ENCODE measurements at regions not wholly inside any gene's neighbourhood (a gene's known extent, or its start where the extent isn't known, plus 50 kb on each side); places are given as distances from the start of the nearest gene placed in this dataset.

- H3K4me3 Mint-ChIP-seq: no peak overlapping the region
- no peaks in the 10 kb centered on the region for H3K27me3 Mint-ChIP-seq
- no peak overlapping the region for H3K27ac Mint-ChIP-seq
- H3K36me3 Mint-ChIP-seq (ENCODE audit: low read depth): no peaks in the 10 kb centered on the region
- H3K4me1 Mint-ChIP-seq (ENCODE audit: low read depth): no peaks in the 10 kb centered on the region
- peaks cover 5% of the 10 kb centered on the region for H3K9me3 Mint-ChIP-seq
Observed at GRCh38 chr9:82531795-82532194, 531.1 kb downstream of the RASEF start.

- Mint-ChIP-seq H3K27ac (no peak overlapping the region), H3K36me3 (ENCODE audit: low read depth) (no peaks in the 10 kb centered on the region), H3K4me3 (no peak overlapping the region), H3K4me1 (ENCODE audit: low read depth) (no peaks in the 10 kb centered on the region), H3K27me3 (no peaks in the 10 kb centered on the region), H3K9me3 (peaks cover 5% of the 10 kb centered on the region)
Observed at GRCh38 chr9:82532504-82533180, 530.3 kb downstream of the RASEF start.

GRCh38 chr9:82535432-82535998 is 527.4 kb downstream of the RASEF start:
- no peak overlapping the region for H3K27ac Mint-ChIP-seq
- H3K4me1 Mint-ChIP-seq (ENCODE audit: low read depth): no peaks in the 10 kb centered on the region
- H3K27me3 Mint-ChIP-seq: no peaks in the 10 kb centered on the region
- no peaks in the 10 kb centered on the region for H3K36me3 Mint-ChIP-seq (ENCODE audit: low read depth)
- H3K4me3 Mint-ChIP-seq: no peak overlapping the region
- peaks cover 5% of the 10 kb centered on the region for H3K9me3 Mint-ChIP-seq

- H3K4me3 Mint-ChIP-seq: no peak overlapping the region
- H3K27ac Mint-ChIP-seq: no peak overlapping the region
- H3K27me3 Mint-ChIP-seq: no peaks in the 10 kb centered on the region
- no peaks in the 10 kb centered on the region for H3K4me1 Mint-ChIP-seq (ENCODE audit: low read depth)
- H3K36me3 Mint-ChIP-seq (ENCODE audit: low read depth): no peaks in the 10 kb centered on the region
- H3K9me3 Mint-ChIP-seq: no peaks in the 10 kb centered on the region
Observed at GRCh38 chr9:82538634-82539033, 524.3 kb downstream of the RASEF start.

GRCh38 chr9:82539146-82539545 is 523.8 kb downstream of the RASEF start:
- Mint-ChIP-seq H3K36me3 (ENCODE audit: low read depth) (no peaks in the 10 kb centered on the region), H3K9me3 (no peaks in the 10 kb centered on the region), H3K27me3 (no peaks in the 10 kb centered on the region), H3K4me3 (no peak overlapping the region), H3K4me1 (ENCODE audit: low read depth) (no peaks in the 10 kb centered on the region), H3K27ac (no peak overlapping the region)

- Mint-ChIP-seq H3K4me3 (no peak overlapping the region), H3K36me3 (ENCODE audit: low read depth) (no peaks in the 10 kb centered on the region), H3K27ac (no peak overlapping the region), H3K4me1 (ENCODE audit: low read depth) (no peaks in the 10 kb centered on the region), H3K9me3 (no peaks in the 10 kb centered on the region), H3K27me3 (no peaks in the 10 kb centered on the region)
Observed at GRCh38 chr9:82539856-82540579, 522.9 kb downstream of the RASEF start.

GRCh38 chr9:82543726-82544125 is 519.2 kb downstream of the RASEF start:
- no peaks in the 10 kb centered on the region for H3K4me1 Mint-ChIP-seq (ENCODE audit: low read depth)
- H3K27ac Mint-ChIP-seq: no peak overlapping the region
- H3K36me3 Mint-ChIP-seq (ENCODE audit: low read depth): no peaks in the 10 kb centered on the region
- no peaks in the 10 kb centered on the region for H3K9me3 Mint-ChIP-seq
- no peak overlapping the region for H3K4me3 Mint-ChIP-seq
- no peaks in the 10 kb centered on the region for H3K27me3 Mint-ChIP-seq

- no peak overlapping the region for H3K4me3 Mint-ChIP-seq
- no peaks in the 10 kb centered on the region for H3K4me1 Mint-ChIP-seq (ENCODE audit: low read depth)
- no peaks in the 10 kb centered on the region for H3K27me3 Mint-ChIP-seq
- H3K36me3 Mint-ChIP-seq (ENCODE audit: low read depth): no peaks in the 10 kb centered on the region
- no peak overlapping the region for H3K27ac Mint-ChIP-seq
- no peaks in the 10 kb centered on the region for H3K9me3 Mint-ChIP-seq
Observed at GRCh38 chr9:82546136-82546535, 516.8 kb downstream of the RASEF start.

GRCh38 chr9:82547995-82548394 is 514.9 kb downstream of the RASEF start:
- Mint-ChIP-seq H3K9me3 (no peaks in the 10 kb centered on the region), H3K27ac (no peak overlapping the region), H3K27me3 (no peaks in the 10 kb centered on the region), H3K4me1 (ENCODE audit: low read depth) (no peaks in the 10 kb centered on the region), H3K36me3 (ENCODE audit: low read depth) (no peaks in the 10 kb centered on the region), H3K4me3 (no peak overlapping the region)

- Mint-ChIP-seq H3K27ac (no peak overlapping the region), H3K4me3 (no peak overlapping the region), H3K4me1 (ENCODE audit: low read depth) (no peaks in the 10 kb centered on the region), H3K9me3 (no peaks in the 10 kb centered on the region), H3K36me3 (ENCODE audit: low read depth) (no peaks in the 10 kb centered on the region), H3K27me3 (no peaks in the 10 kb centered on the region)
Observed at GRCh38 chr9:82549174-82549821, 513.6 kb downstream of the RASEF start.

- no peaks in the 10 kb centered on the region for H3K36me3 Mint-ChIP-seq (ENCODE audit: low read depth)
- no peaks in the 10 kb centered on the region for H3K4me1 Mint-ChIP-seq (ENCODE audit: low read depth)
- no peak overlapping the region for H3K27ac Mint-ChIP-seq
- no peak overlapping the region for H3K4me3 Mint-ChIP-seq
- no peaks in the 10 kb centered on the region for H3K9me3 Mint-ChIP-seq
- H3K27me3 Mint-ChIP-seq: no peaks in the 10 kb centered on the region
Observed at GRCh38 chr9:82552784-82553183, 510.2 kb downstream of the RASEF start.

- H3K4me1 Mint-ChIP-seq (ENCODE audit: low read depth): no peaks in the 10 kb centered on the region
- no peak overlapping the region for H3K4me3 Mint-ChIP-seq
- H3K36me3 Mint-ChIP-seq (ENCODE audit: low read depth): no peaks in the 10 kb centered on the region
- H3K27ac Mint-ChIP-seq: no peak overlapping the region
- no peaks in the 10 kb centered on the region for H3K27me3 Mint-ChIP-seq
- H3K9me3 Mint-ChIP-seq: no peaks in the 10 kb centered on the region
Observed at GRCh38 chr9:82553654-82554366, 509.1 kb downstream of the RASEF start.

- H3K27me3 Mint-ChIP-seq: no peaks in the 10 kb centered on the region
- H3K27ac Mint-ChIP-seq: no peak overlapping the region
- H3K36me3 Mint-ChIP-seq (ENCODE audit: low read depth): no peaks in the 10 kb centered on the region
- H3K4me3 Mint-ChIP-seq: no peak overlapping the region
- no peaks in the 10 kb centered on the region for H3K4me1 Mint-ChIP-seq (ENCODE audit: low read depth)
- no peaks in the 10 kb centered on the region for H3K9me3 Mint-ChIP-seq
Observed at GRCh38 chr9:82554381-82554780, 508.6 kb downstream of the RASEF start.

GRCh38 chr9:82555031-82555430 is 507.9 kb downstream of the RASEF start:
- H3K36me3 Mint-ChIP-seq (ENCODE audit: low read depth): no peaks in the 10 kb centered on the region
- H3K27me3 Mint-ChIP-seq: no peaks in the 10 kb centered on the region
- no peaks in the 10 kb centered on the region for H3K9me3 Mint-ChIP-seq
- no peak overlapping the region for H3K27ac Mint-ChIP-seq
- H3K4me1 Mint-ChIP-seq (ENCODE audit: low read depth): no peaks in the 10 kb centered on the region
- no peak overlapping the region for H3K4me3 Mint-ChIP-seq
